ENCODE measurements at regions not wholly inside any gene's neighbourhood (a gene's known extent, or its start where the extent isn't known, plus 50 kb on each side); places are given as distances from the start of the nearest gene placed in this dataset.

DNA sequence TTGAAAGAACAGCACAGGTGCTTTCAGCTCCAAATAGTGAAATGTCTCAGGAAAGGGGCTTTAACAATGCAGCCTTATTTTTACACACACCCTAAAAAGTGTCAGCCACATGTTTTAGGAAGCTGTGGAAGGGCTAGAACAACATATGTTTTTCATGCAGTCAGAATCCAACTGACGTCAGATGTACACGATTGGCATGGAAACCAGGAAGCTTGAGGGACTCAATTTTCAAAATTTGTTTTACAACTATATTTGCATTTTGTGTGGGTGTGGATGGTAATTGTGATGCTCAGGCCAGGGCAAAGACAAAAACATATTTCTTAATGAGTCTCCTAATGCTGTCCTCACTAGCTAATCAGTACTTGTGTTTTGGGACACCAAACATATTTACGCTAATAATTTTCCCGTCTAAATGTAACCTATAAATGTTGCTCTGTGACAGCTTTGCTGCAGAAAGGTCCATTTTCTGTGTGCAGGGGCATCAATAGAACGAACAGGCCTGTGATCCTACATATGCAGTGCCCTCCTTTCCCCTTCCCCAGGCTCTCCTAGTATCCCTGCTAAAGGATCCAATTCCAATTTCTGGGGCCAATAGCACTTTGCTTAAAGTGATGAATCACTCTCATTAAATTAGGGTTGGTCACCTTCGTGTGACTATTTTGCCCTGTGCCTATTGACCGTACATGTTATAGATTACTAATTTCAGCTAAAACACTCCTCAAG is 434.0 kb upstream of the CDH5 start:
- Histone ChIP-seq H3K27me3 (ENCODE audit: insufficient read depth, low read depth) (no peaks in the 10 kb centered on the region), H3K27ac (no peak overlapping the region), H3K79me2 (ENCODE audit: insufficient read depth, low read depth) (no peaks in the 10 kb centered on the region), H3K4me2 (no peak overlapping the region), H3K4me1 (ENCODE audit: low read depth, poor library complexity, severe bottlenecking) (no peaks in the 10 kb centered on the region), H4K20me1 (ENCODE audit: insufficient read depth) (no peaks in the 10 kb centered on the region), H3K9ac (no peak overlapping the region), H2AFZ (ENCODE audit: low read depth) (no peak overlapping the region), H3K36me3 (ENCODE audit: insufficient read depth) (no peaks in the 10 kb centered on the region), H3K4me3 (IDR thresholded peaks at IDR 0.05; ENCODE audit: insufficient read depth, low read depth, low read length) (no peak overlapping the region)
- no peak for TF ChIP-seq CTCF (conservative IDR thresholded peaks at IDR 0.05; ENCODE audit: low read depth, low read length)

GRCh38 chr16:65922923-65923322 is 443.6 kb upstream of the CDH5 start:
- no peaks in the 10 kb centered on the region for H3K79me2 ChIP-seq (ENCODE audit: insufficient read depth, low read depth)
- H3K4me2 ChIP-seq, result no peak overlapping the region
- H3K27ac ChIP-seq, result no peak overlapping the region
- no peaks in the 10 kb centered on the region for H3K27me3 ChIP-seq (ENCODE audit: insufficient read depth, low read depth)
- no peaks in the 10 kb centered on the region for H3K4me1 ChIP-seq (ENCODE audit: low read depth, poor library complexity, severe bottlenecking)
- no peaks in the 10 kb centered on the region for H3K36me3 ChIP-seq (ENCODE audit: insufficient read depth)
- H2AFZ ChIP-seq (ENCODE audit: low read depth), result no peak overlapping the region
- H3K4me3 ChIP-seq (IDR thresholded peaks at IDR 0.05; ENCODE audit: insufficient read depth, low read depth, low read length), result no peak overlapping the region
- no peak overlapping the region for H3K9ac ChIP-seq
- TF ChIP-seq CTCF (conservative IDR thresholded peaks at IDR 0.05; ENCODE audit: low read depth, low read length), result no peak
- H4K20me1 ChIP-seq (ENCODE audit: insufficient read depth), result no peaks in the 10 kb centered on the region

DNA sequence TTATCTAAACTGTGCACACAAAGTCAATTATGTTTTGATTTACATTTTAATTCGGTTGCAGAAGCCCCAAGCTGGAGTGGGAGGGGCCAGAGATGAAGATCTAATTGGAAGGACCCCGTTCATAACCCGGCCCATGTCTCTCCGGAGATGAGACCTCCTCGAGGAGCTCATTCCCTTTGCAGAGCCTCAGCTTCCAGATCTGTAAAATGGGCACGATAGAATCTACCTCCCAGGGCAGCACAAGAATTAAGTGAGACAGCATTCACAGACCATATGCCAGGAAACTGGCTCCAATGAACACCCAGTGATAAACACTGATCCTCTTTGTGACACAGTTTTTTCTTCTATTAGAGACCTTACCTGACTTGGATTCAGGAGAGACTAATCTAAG is 446.5 kb upstream of the CDH5 start:
- H3K4me3 ChIP-seq (IDR thresholded peaks at IDR 0.05; ENCODE audit: insufficient read depth, low read depth, low read length), result no peak overlapping the region
- H4K20me1 ChIP-seq (ENCODE audit: insufficient read depth), result no peaks in the 10 kb centered on the region
- no peaks in the 10 kb centered on the region for H3K27me3 ChIP-seq (ENCODE audit: insufficient read depth, low read depth)
- no peaks in the 10 kb centered on the region for H3K79me2 ChIP-seq (ENCODE audit: insufficient read depth, low read depth)
- no peaks in the 10 kb centered on the region for H3K36me3 ChIP-seq (ENCODE audit: insufficient read depth)
- no peak for TF ChIP-seq CTCF (conservative IDR thresholded peaks at IDR 0.05; ENCODE audit: low read depth, low read length)
- H3K27ac ChIP-seq, result no peak overlapping the region
- no peak overlapping the region for H3K4me2 ChIP-seq
- no peak overlapping the region for H3K9ac ChIP-seq
- H3K4me1 ChIP-seq (ENCODE audit: low read depth, poor library complexity, severe bottlenecking), result no peaks in the 10 kb centered on the region
- H2AFZ ChIP-seq (ENCODE audit: low read depth), result no peak overlapping the region

DNA sequence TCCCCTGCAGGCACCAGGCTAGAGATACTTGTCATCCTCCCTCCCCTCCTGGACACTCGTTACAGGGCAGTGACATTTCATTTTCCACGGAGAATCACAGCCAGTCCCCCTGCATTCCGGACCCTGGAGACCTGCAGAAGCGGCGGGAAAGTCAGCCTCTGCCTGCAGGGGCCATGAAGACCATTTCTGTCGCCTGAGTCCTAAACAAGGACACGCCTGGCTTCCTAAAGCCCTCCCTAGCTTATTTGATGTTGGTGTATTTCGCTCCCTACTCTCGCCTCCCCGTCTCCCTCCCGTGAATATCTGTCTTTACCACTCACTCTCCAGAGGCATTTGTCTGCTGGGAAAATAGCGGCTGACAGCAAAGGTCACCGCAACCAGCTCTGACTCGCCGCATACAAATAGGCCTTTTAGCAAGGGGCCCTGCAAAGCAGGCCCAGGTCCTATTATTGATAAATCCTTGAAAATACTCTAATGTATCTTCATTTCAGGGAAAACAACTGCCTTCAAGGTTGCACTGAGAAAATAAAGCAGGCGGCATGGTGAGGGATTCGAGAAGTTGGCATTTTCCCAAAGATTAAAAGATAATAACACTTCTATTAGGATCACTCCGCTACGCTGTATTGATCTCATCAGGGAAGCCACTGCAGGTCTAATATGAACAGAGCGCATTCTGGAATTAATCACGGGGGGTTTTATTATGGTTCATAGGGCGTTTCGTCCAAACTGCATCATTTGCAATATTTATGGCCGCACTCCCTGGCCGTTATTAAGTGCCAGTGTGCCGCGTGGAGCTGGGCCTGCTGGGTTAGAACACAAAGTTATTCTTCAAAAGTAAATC is 447.1 kb upstream of the CDH5 start:
- H3K79me2 ChIP-seq (ENCODE audit: insufficient read depth, low read depth), result no peaks in the 10 kb centered on the region
- no peak for TF ChIP-seq CTCF (conservative IDR thresholded peaks at IDR 0.05; ENCODE audit: low read depth, low read length)
- no peak overlapping the region for H3K9ac ChIP-seq
- H3K27ac ChIP-seq, result no peak overlapping the region
- no peak overlapping the region for H3K4me3 ChIP-seq (IDR thresholded peaks at IDR 0.05; ENCODE audit: insufficient read depth, low read depth, low read length)
- H3K27me3 ChIP-seq (ENCODE audit: insufficient read depth, low read depth), result no peaks in the 10 kb centered on the region
- H3K4me1 ChIP-seq (ENCODE audit: low read depth, poor library complexity, severe bottlenecking), result no peaks in the 10 kb centered on the region
- H3K4me2 ChIP-seq, result no peak overlapping the region
- no peak overlapping the region for H2AFZ ChIP-seq (ENCODE audit: low read depth)
- H4K20me1 ChIP-seq (ENCODE audit: insufficient read depth), result no peaks in the 10 kb centered on the region
- H3K36me3 ChIP-seq (ENCODE audit: insufficient read depth), result no peaks in the 10 kb centered on the region
